ENCODE measurements at regions not wholly inside any gene's neighbourhood (a gene's known extent, or its start where the extent isn't known, plus 50 kb on each side); places are given as distances from the start of the nearest gene placed in this dataset.

DNA sequence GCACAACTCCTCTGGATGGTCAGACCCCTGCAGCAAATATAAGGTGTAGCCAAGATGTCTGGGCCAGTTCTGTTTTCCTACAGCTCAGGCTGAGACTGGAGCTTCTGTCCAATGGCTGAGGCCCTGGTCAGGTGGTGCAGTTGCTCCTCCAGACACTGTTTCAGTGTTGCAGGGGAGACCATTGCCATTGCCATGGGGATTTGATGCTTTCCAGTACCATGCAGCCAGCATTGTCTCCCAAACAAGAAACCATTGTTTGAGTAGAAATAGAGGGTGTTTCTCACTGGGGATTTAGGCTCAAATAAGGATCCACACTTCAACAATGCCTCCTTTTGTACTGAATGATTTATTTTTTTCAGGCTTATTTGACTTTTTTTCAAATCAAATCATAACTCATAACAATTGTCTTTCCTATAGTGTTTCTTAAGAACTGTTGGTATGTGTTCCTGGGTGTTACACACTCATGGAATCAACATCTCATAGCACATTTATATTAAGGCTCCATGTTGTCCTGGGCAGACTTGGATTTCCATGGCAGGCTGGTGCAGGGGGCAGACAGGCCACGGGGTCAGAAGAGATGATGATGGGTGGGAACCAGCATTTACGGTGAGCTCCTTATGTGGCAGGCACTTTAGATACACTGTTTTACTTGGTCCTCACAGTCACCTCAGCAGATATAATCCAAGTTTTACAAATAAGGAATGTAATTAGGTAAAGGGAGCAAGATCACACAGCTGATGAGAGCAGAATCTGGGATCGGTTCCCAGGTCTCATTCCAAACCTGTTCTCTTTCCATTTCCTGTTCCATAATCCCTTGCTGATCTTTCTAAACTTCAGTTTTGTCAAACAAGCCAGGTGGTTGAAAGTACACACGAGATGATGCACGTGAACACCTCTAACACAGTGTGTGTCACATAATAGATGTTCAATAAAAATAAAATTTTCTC, 95.9 kb upstream of the GNAQ start:
- TF ChIP-seq, protein P1, sequence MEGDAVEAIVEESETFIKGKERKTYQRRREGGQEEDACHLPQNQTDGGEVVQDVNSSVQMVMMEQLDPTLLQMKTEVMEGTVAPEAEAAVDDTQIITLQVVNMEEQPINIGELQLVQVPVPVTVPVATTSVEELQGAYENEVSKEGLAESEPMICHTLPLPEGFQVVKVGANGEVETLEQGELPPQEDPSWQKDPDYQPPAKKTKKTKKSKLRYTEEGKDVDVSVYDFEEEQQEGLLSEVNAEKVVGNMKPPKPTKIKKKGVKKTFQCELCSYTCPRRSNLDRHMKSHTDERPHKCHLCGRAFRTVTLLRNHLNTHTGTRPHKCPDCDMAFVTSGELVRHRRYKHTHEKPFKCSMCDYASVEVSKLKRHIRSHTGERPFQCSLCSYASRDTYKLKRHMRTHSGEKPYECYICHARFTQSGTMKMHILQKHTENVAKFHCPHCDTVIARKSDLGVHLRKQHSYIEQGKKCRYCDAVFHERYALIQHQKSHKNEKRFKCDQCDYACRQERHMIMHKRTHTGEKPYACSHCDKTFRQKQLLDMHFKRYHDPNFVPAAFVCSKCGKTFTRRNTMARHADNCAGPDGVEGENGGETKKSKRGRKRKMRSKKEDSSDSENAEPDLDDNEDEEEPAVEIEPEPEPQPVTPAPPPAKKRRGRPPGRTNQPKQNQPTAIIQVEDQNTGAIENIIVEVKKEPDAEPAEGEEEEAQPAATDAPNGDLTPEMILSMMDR (IDR thresholded peaks at IDR 0.05), result no peak
- no peak for TF ChIP-seq POLR2A (IDR thresholded peaks at IDR 0.05)
